GM12878 (cell line): ENCODE measurements at regions not wholly inside any gene's neighbourhood (a gene's known extent, or its start where the extent isn't known, plus 50 kb on each side); places are given as distances from the start of the nearest gene placed in this dataset.

Experiments
- BRCA1 ChIP-seq: IDR thresholded peaks from 2 replicates; pipeline ENCODE4 v1.6.1; 2011; ENCODE audit warnings: low read depth, low read length, improper control_type of control experiment
- GABPA ChIP-seq: IDR thresholded peaks from 2 replicates; pipeline ENCODE4 v1.6.1; 2014; ENCODE audit warnings: antibody characterized with exemption, low read depth, mild to moderate bottlenecking, inconsistent platforms
- MYC ChIP-seq: IDR thresholded peaks from 2 replicates; pipeline ENCODE4 v1.6.1; 2011; ENCODE audit warnings: mild to moderate bottlenecking, low read length, moderate library complexity, inconsistent platforms; ENCODE audit not compliant: insufficient read depth, insufficient replicate concordance, insufficient read length, severe bottlenecking
- NFXL1 ChIP-seq: fragments of 450-650 bp; IDR thresholded peaks from 2 replicates; pipeline ENCODE4 v1.6.1; 2017; ENCODE audit warnings: antibody characterized with exemption, mild to moderate bottlenecking, borderline replicate concordance
- NR2C2 ChIP-seq: IDR thresholded peaks from 2 replicates; pipeline ENCODE4 v1.6.1; 2011; ENCODE audit warnings: borderline replicate concordance, low read depth; ENCODE audit not compliant: control insufficient read depth, insufficient read length
- NR2F1 ChIP-seq: fragments of 450-650 bp; conservative IDR thresholded peaks from 2 replicates; pipeline ENCODE4 v1.6.1; 2017; ENCODE audit warnings: mild to moderate bottlenecking
- POLR2A ChIP-seq: IDR thresholded peaks from 2 replicates; pipeline ENCODE4 v1.6.1; 2011; ENCODE audit warnings: low read depth, mild to moderate bottlenecking, low read length
- POLR2AphosphoS5 ChIP-seq: IDR thresholded peaks from 2 replicates; pipeline ENCODE4 v1.6.1; 2011; ENCODE audit warnings: mild to moderate bottlenecking, low read length, inconsistent platforms
- SMAD1 ChIP-seq: fragments of 450-650 bp; IDR thresholded peaks from 2 replicates; pipeline ENCODE4 v1.6.1; 2018; ENCODE audit warnings: mild to moderate bottlenecking, low read depth; ENCODE audit not compliant: partially characterized antibody
- SREBF2 ChIP-seq: IDR thresholded peaks from 2 replicates; pipeline ENCODE4 v1.6.1; 2012; ENCODE audit warnings: mild to moderate bottlenecking, low read length
- TF ChIP-seq, protein P1 (sequence below), 3 experiments: IDR thresholded peaks in 2 of 3; conservative IDR thresholded peaks in 1 of 3; 2 replicates each; pipeline ENCODE4 v1.5.1; 2011; ENCODE audit warnings: low read depth in 3 of 3, low read length in 3 of 3, mild to moderate bottlenecking in 3 of 3, control low read depth in 2 of 3, moderate library complexity in 2 of 3, inconsistent platforms in 1 of 3, mixed read lengths in 1 of 3; ENCODE audit not compliant: control insufficient read depth in 2 of 3, insufficient read depth in 1 of 3; ENCODE audit errors: extremely low read depth in 1 of 3
- TF ChIP-seq, protein P2 (sequence below): IDR thresholded peaks from 2 replicates; pipeline ENCODE4 v1.6.1; 2012; ENCODE audit warnings: low read depth, low read length, improper control_type of control experiment
- TF ChIP-seq, protein P3 (sequence below): IDR thresholded peaks from 2 replicates; pipeline ENCODE4 v1.6.1; 2011; ENCODE audit warnings: mild to moderate bottlenecking, low read depth, low read length, moderate library complexity; ENCODE audit not compliant: insufficient replicate concordance

DNA sequence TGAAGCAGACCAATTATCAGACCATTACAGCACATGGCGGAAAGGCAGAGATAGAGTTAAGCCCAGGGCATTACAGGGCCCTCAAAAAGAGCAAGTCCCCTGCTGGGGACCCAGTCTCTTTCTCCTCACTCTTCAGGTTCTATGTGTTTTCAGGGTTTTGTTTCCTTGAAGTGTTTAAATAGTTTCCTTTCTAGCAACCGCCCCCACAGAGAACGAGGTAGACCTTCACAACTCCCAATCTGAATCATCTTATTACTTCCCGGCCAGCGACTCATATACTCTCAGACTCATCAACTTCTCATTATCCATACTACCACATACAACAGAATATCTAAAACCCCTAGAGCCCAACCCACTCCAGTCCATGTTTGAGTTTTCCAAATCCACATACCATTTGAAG lies 526.6 kb upstream of the ARID1B start:
- TF ChIP-seq NR2F1: no peak
- TF ChIP-seq, protein P1, sequence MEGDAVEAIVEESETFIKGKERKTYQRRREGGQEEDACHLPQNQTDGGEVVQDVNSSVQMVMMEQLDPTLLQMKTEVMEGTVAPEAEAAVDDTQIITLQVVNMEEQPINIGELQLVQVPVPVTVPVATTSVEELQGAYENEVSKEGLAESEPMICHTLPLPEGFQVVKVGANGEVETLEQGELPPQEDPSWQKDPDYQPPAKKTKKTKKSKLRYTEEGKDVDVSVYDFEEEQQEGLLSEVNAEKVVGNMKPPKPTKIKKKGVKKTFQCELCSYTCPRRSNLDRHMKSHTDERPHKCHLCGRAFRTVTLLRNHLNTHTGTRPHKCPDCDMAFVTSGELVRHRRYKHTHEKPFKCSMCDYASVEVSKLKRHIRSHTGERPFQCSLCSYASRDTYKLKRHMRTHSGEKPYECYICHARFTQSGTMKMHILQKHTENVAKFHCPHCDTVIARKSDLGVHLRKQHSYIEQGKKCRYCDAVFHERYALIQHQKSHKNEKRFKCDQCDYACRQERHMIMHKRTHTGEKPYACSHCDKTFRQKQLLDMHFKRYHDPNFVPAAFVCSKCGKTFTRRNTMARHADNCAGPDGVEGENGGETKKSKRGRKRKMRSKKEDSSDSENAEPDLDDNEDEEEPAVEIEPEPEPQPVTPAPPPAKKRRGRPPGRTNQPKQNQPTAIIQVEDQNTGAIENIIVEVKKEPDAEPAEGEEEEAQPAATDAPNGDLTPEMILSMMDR (IDR thresholded peaks at IDR 0.05 in 2 of 3, conservative IDR thresholded peaks at IDR 0.05 in 1 of 3; ENCODE audit: control insufficient read depth in 2 of 3, extremely low read depth in 1 of 3, insufficient read depth in 1 of 3, low read depth in 3 of 3, low read length in 3 of 3): no peak
- no peak for TF ChIP-seq NR2C2
- TF ChIP-seq POLR2A: no peak
- no peak for TF ChIP-seq MYC
- TF ChIP-seq, protein P2, sequence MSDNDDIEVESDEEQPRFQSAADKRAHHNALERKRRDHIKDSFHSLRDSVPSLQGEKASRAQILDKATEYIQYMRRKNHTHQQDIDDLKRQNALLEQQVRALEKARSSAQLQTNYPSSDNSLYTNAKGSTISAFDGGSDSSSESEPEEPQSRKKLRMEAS: no peak
- no peak for TF ChIP-seq GABPA
- TF ChIP-seq, protein P3, sequence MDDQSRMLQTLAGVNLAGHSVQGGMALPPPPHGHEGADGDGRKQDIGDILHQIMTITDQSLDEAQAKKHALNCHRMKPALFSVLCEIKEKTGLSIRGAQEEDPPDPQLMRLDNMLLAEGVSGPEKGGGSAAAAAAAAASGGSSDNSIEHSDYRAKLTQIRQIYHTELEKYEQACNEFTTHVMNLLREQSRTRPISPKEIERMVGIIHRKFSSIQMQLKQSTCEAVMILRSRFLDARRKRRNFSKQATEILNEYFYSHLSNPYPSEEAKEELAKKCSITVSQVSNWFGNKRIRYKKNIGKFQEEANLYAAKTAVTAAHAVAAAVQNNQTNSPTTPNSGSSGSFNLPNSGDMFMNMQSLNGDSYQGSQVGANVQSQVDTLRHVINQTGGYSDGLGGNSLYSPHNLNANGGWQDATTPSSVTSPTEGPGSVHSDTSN: no peak
- no peak for TF ChIP-seq NFXL1
- TF ChIP-seq SREBF2: no peak
- TF ChIP-seq SMAD1: no peak
- no peak for TF ChIP-seq BRCA1
- TF ChIP-seq POLR2AphosphoS5: no peak
